K562 (cell line): ENCODE measurements at regions not wholly inside any gene's neighbourhood (a gene's known extent, or its start where the extent isn't known, plus 50 kb on each side); places are given as distances from the start of the nearest gene placed in this dataset.

Experiments used
- ATAC-seq: fragments of 200-7000 bp; cut with Tn5 transposase; 3 replicates; pipeline ENCODE4 v1.9.1; 2020; ENCODE audit warnings: moderate library complexity
- BruUV-seq: library from RNA; stranded (reverse); fragments of 400-500 nt; replicated peaks from 2 replicates; lab custom pipeline; 2021; lab: Mats Ljungman, UMichigan
- CTCF ChIA-PET: fragments of 300-600 bp; formaldehyde crosslinking; extraction: SDS; loops from one replicate; lab custom pipeline; 2021; ENCODE audit warnings: low intra/inter-chr PET ratio; lab: Yijun Ruan, JAX
- POLR2A ChIA-PET: fragments of 300-600, 350-650 bp; sonication (Branson Sonifier 250); formaldehyde crosslinking; extraction: SDS; loops from one replicate; lab custom pipeline; 2021; ENCODE audit warnings: antibody characterized with exemption, inconsistent platforms; lab: Yijun Ruan, JAX
- DNase-seq, 4 experiments: peaks; one replicate each; pipeline versions ENCODE4 v3.0.0 to v3.0.0-alpha.2; 2011 to 2018; ENCODE audit warnings: low spot score in 3 of 4, mixed read lengths in 3 of 4; ENCODE audit errors: extremely low read depth in 1 of 4
- FAIRE-seq: peaks from 2 replicates; lab custom pipeline; 2011; peaks lifted over from hg19 to GRCh38; lab: Jason Lieb, UNC
- H2AFZ ChIP-seq: 2 replicates; pipeline ENCODE4 v1.6.0; 2011; ENCODE audit warnings: low read depth, low read length, control low read depth, inconsistent platforms
- H3K27ac ChIP-seq: fragments of 200-600 bp; 3 replicates; pipeline ENCODE4 v1.8.0; 2011; ENCODE audit warnings: low read depth, mild to moderate bottlenecking, control low read depth, inconsistent platforms, low read length, moderate library complexity, mixed read lengths; ENCODE audit errors: extremely low read depth
- H3K27me3 ChIP-seq, 2 experiments: fragments of 300-600 bp in 1 of 2; 2 replicates in 1 of 2; 3 replicates in 1 of 2; pipeline versions ENCODE4 v1.6.0 to v1.8.0; 2011; ENCODE audit warnings: inconsistent platforms in 2 of 2, low read length in 2 of 2, mild to moderate bottlenecking in 1 of 2, mixed read lengths in 1 of 2, moderate library complexity in 1 of 2; ENCODE audit not compliant: control insufficient read depth in 2 of 2, insufficient read depth in 2 of 2
- H3K36me3 ChIP-seq: fragments of 300-600 bp; 3 replicates; pipeline ENCODE4 v1.8.0; 2011; ENCODE audit warnings: mild to moderate bottlenecking, low read length, inconsistent platforms; ENCODE audit not compliant: control insufficient read depth, insufficient read depth
- H3K4me1 ChIP-seq, 2 experiments: fragments of 200-600 bp in 1 of 2; replicated peaks in 1 of 2; 2 replicates in 1 of 2; 3 replicates in 1 of 2; pipeline versions ENCODE4 v1.5.1 to v1.8.0; 2011; ENCODE audit warnings: inconsistent platforms in 2 of 2, low read length in 2 of 2, mild to moderate bottlenecking in 1 of 2, mixed read lengths in 1 of 2, moderate library complexity in 1 of 2; ENCODE audit not compliant: control insufficient read depth in 2 of 2, insufficient read depth in 2 of 2
- H3K4me2 ChIP-seq: 2 replicates; pipeline ENCODE4 v1.6.1; 2011; ENCODE audit warnings: low read length, control low read depth, inconsistent platforms, mixed read lengths; ENCODE audit not compliant: insufficient read depth
- H3K4me3 ChIP-seq: fragments of 200-600 bp; sonication (generic), shearing (Covaris generic); 2 replicates; pipeline ENCODE4 v1.5.1; 2016; ENCODE audit warnings: control low read depth, inconsistent platforms
- H3K79me2 ChIP-seq: fragments of 200-600 bp; 3 replicates; pipeline ENCODE4 v1.8.0; 2011; ENCODE audit warnings: low read length, inconsistent platforms; ENCODE audit not compliant: control insufficient read depth, insufficient read depth
- H3K9ac ChIP-seq, 2 experiments: 2 replicates each; pipeline versions ENCODE4 v1.6.0 to v1.6.1; 2011; ENCODE audit warnings: low read depth in 2 of 2, low read length in 2 of 2, control low read depth in 1 of 2, inconsistent platforms in 1 of 2, mild to moderate bottlenecking in 1 of 2, mixed read lengths in 1 of 2; ENCODE audit not compliant: insufficient read depth in 1 of 2
- H3K9me1 ChIP-seq: one replicate; pipeline ENCODE4 v1.6.0; 2011; ENCODE audit warnings: inconsistent platforms, mild to moderate bottlenecking, low read length, moderate library complexity; ENCODE audit not compliant: control insufficient read depth, insufficient read depth
- H3K9me3 ChIP-seq: replicated peaks from 2 replicates; pipeline ENCODE4 v1.5.1; 2011; ENCODE audit warnings: low read depth, low read length, inconsistent platforms; ENCODE audit not compliant: control insufficient read depth, insufficient read depth
- H4K20me1 ChIP-seq: replicated peaks from 2 replicates; pipeline ENCODE4 v1.6.1; 2011; ENCODE audit warnings: low read length, inconsistent platforms, mixed read lengths; ENCODE audit not compliant: control insufficient read depth, insufficient read depth
- ATF3 ChIP-seq, 2 experiments: fragments of 450-650 bp in 1 of 2; sonication (generic) in 1 of 2; formaldehyde crosslinking in 1 of 2; IDR thresholded peaks in 1 of 2; conservative IDR thresholded peaks in 1 of 2; 2 replicates each; pipeline versions ENCODE4 v1.6.1 to v1.8.1; 2016 to 2023; ENCODE audit warnings: mild to moderate bottlenecking in 2 of 2, moderate library complexity in 2 of 2, inconsistent platforms in 1 of 2, missing genetic modification reagents in 1 of 2
- E2F4 ChIP-seq: sonication (generic); formaldehyde crosslinking; IDR thresholded peaks from 2 replicates; pipeline ENCODE4 v1.8.0; 2022; ENCODE audit warnings: mild to moderate bottlenecking, low read depth, missing genetic modification reagents
- NR2F6 ChIP-seq: fragments of 450-650 bp; formaldehyde crosslinking; IDR thresholded peaks from 2 replicates; pipeline ENCODE4 v1.4.0; 2020; ENCODE audit warnings: mild to moderate bottlenecking
- TGIF2 ChIP-seq: sonication (generic); formaldehyde crosslinking; IDR thresholded peaks from 2 replicates; pipeline ENCODE4 v1.8.1; 2022; ENCODE audit warnings: mild to moderate bottlenecking, missing genetic modification reagents, moderate library complexity
- U2AF1 ChIP-seq: fragments of 200-400 bp; formaldehyde crosslinking; optimal IDR thresholded peaks from 2 replicates; pipeline ENCODE3; 2017; ENCODE audit warnings: mild to moderate bottlenecking, low read depth, low read length, moderate library complexity
- WGBS: fragments of 100-300 bp; shearing (Covaris generic); methylation state at CpG from one replicate; pipeline ENCODE4 v1.1.6; 2016; ENCODE audit warnings: low coverage, mixed read lengths; ENCODE audit not compliant: insufficient coverage; ENCODE audit errors: missing lambda C conversion rate; 5-methylcytosine and 5-hydroxymethylcytosine counted together
- in situ Hi-C: fragments of 300-500 bp; cut with MboI; formaldehyde crosslinking; loops from 4 replicates; pipeline ENCODE4 v1.15.0; 2018; ENCODE audit warnings: inconsistent platforms, mixed read lengths
- intact Hi-C: fragments of 100-400 bp; cut with micrococcal nuclease; formaldehyde crosslinking; loops from 2 replicates; pipeline ENCODE4 v1.14.2; 2022

- no peak for TF ChIP-seq TGIF2 (CRISPR knock-in tag)
- TF ChIP-seq U2AF1: no peak
- TF ChIP-seq E2F4 (CRISPR knock-in tag): no peak
- TF ChIP-seq ATF3 (IDR thresholded peaks at IDR 0.05): no peak
- no peak for TF ChIP-seq ATF3 (CRISPR knock-in tag; conservative IDR thresholded peaks at IDR 0.05)
- TF ChIP-seq NR2F6 (CRISPR knock-in tag): no peak
- TF ChIP-seq, all 486 proteins: peak for 0
- WGBS: 17% methylated on average over 1 of the region's 1 CpG
- H3K9ac ChIP-seq: no peak overlapping the region
These were observed 69.9 kb upstream of the CTLA4 start for GRCh38 chr2:203797712-203798111.

More at GRCh38 chr2:203797712-203798111, 69.9 kb upstream of the CTLA4 start:
- no TSS peak for BruUV-seq
- Histone ChIP-seq H4K20me1 (no peaks in the 10 kb centered on the region), H3K27ac (no peak overlapping the region), H3K27me3 (no peaks in the 10 kb centered on the region; a peak in 1 of 5 replicates), H3K4me3 (no peak overlapping the region), H3K9me3 (no peaks in the 10 kb centered on the region), H3K4me1 (no peaks in the 10 kb centered on the region), H3K79me2 (no peaks in the 10 kb centered on the region), H3K36me3 (no peaks in the 10 kb centered on the region), H3K4me2 (no peak overlapping the region), H2AFZ (no peak overlapping the region), H3K9me1 (no peaks in the 10 kb centered on the region)
- ChIA-PET CTCF (no interaction called here), POLR2A (interaction anchor here (1.0 kb wide), 1 partner anchor 24 kb away, joined by 3 read pairs; no protein-coding TSS in a partner anchor)
- intact Hi-C loops (no loop called here), in situ Hi-C loops (no loop called here)
- FAIRE-seq: no peak
- ATAC-seq: no peak
- DNase-seq: no peak
